ENCODE measurements at regions not wholly inside any gene's neighbourhood (a gene's known extent, or its start where the extent isn't known, plus 50 kb on each side); places are given as distances from the start of the nearest gene placed in this dataset.

- DNase-seq: no peak
Measured at GRCh38 chr5:61689153-61689846, 357.2 kb downstream of the ZSWIM6 start.

GRCh38 chr5:61697809-61698558 is 365.9 kb downstream of the ZSWIM6 start:
- no peak for DNase-seq

DNA sequence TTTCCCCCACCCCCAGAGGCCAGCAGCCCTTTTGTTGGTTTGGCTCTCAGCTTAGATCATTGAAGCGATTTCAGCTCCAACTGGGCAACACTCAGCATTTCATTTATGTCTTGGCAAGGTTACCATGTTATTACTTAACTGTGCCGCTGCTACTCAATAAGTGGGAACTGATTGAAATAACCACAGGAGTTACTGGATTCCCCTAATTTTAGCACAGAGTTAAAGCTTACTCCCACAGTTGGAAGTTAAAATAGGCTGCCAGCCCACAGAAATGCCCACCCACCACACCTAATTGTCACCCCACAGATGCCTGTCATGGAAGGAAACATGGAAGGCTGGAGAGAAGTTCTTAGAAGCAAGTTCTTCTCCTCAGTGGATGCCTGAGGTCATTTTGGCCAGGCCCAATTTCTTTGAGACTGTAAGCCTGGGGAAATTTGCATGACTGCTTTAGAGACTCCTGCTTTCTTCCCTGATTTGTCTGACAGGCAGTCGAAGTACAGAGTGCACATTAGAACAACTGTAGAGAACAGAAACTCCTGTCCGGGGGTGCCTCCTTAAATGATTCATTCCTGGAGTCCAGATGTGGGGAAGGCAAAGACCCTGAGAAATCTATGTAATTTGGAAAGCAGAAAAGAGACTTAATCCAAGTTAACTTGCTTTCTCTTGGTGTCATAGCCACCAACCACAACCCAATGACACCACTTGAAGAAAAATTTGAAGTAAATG is 370.0 kb downstream of the ZSWIM6 start:
- DNase-seq: no peak

DNA sequence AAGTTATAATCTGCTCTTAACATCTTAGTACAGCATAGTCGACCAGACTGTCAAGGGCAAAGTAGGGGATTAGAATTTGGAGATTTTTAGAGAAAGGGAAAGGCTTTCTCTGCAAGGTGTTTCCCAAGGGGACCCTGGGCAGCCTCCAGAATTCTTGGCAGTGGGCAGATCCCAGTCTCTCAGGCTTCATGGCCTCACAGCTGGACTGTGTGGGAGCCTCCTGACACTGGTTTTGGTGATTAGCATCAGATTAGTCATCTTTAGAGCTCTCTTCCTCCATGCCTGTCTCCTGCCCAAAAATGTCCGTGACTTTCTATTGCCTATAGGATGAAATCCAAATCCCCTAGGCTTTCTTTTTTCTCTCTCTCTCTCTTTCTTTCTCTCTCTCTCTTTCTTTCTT is 370.7 kb downstream of the ZSWIM6 start:
- no peak for DNase-seq

GRCh38 chr5:61704289-61704688 is 372.2 kb downstream of the ZSWIM6 start:
- no peak for DNase-seq

DNA sequence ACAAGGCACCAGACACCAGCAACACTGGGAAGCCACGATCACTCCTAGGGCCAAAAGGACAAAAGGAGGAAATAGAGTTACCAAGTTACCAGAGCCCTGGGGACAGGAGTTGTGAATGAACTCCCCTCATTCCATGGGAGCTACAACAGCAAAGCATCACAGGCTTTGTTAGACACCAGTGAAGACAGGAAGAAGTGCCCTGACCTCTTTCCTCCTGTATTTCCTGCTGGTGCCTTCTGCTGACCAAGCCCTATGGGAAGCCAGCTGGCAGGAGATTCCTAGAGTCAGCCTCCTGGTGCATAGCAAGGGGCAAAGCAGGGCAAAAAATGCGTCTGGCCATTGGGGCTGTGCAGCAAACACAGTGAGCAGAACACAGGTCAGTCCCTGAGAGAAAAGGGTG is 374.7 kb downstream of the ZSWIM6 start:
- no peak for DNase-seq

GRCh38 chr5:61719124-61719523 is 387.1 kb downstream of the ZSWIM6 start:
- no peak for DNase-seq

GRCh38 chr5:61720829-61721228 is 388.8 kb downstream of the ZSWIM6 start:
- DNase-seq: no peak

DNA sequence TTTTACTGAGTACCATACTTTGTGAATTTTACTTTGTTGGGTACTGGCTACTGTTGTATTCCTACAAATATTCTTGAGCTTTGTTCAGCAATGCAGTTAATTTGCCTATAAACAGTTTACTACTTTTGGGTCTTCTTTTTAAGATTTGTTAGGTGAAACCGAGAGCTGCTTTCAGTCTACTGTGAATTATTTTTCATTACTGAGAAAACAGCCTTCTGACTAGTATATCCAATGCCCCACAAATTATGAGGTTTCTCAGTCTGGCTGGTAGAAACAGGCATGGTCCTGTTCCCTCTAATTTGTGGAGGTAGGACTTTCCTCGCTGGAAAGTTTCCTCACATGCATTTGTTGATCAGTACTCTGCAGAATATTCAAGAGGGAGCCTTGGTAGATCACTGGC is 392.0 kb downstream of the ZSWIM6 start:
- DNase-seq: no peak

- no peak for DNase-seq
Measured at GRCh38 chr5:61728287-61728686, 396.2 kb downstream of the ZSWIM6 start.

DNA sequence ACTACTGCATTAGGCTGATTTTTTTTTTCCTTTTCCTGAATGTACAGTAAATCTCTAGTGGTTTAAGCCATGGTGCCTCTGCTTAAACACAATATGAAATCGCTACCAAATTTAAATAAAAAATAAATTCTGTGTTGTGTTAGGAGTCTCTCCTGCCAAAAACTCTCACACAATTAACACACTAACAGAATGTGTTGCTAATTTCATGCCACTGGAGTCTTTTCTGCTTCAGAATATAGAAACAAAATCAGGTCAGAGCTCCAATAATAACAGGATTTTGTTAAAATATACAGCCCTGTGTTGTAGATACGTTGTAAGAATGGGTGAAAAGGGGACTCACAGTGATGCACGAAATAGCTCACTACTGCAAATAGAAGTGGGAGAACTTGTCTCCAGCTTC is 398.8 kb downstream of the ZSWIM6 start:
- DNase-seq: no peak

- DNase-seq: no peak
Measured at GRCh38 chr5:61731267-61731945, 399.3 kb downstream of the ZSWIM6 start.

- no peak for DNase-seq
Measured at GRCh38 chr5:61731946-61732314, 399.9 kb downstream of the ZSWIM6 start.

GRCh38 chr5:61732369-61732768 is 400.3 kb downstream of the ZSWIM6 start:
- no peak for DNase-seq

DNA sequence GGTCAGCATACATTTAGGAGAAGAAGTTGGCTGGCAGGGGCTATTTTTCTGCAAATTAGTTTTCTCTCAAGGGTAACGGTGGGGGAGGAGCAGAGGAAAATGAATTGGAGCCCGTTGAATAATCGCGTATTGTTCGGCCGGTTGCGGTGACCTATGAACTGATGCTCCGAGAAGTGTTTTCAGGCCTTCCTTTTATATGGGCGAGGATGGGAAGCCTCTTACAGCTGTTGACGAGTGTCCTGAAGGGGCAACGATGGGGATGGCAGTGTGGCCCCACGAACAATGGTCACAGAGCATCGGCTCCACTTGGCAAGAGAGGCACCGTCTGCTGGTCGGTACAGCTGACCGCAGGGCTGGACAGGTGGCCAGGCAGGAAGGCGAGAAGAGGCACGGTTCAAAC is 400.7 kb downstream of the ZSWIM6 start:
- DNase-seq: no peak

GRCh38 chr5:61734001-61734400 is 401.9 kb downstream of the ZSWIM6 start:
- DNase-seq: no peak

DNA sequence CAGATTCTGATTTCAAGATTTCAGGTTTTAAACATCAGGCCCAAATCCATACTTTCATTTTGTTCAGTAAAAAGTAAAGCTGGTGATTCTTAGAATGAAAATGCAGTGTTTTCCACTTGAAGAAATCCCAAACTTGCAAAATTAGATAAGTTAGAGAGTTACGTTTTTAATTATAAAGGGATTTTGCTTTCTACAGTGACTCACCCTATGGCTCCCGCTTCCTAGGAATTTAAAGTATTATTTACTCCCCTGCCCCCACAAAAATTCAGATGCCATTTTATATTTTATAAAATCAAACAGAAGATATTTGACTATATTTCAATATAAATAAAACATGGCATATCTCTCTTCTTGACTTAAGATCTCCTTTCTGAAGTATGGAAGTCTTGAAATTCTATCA is 402.9 kb downstream of the ZSWIM6 start:
- no peak for DNase-seq

DNA sequence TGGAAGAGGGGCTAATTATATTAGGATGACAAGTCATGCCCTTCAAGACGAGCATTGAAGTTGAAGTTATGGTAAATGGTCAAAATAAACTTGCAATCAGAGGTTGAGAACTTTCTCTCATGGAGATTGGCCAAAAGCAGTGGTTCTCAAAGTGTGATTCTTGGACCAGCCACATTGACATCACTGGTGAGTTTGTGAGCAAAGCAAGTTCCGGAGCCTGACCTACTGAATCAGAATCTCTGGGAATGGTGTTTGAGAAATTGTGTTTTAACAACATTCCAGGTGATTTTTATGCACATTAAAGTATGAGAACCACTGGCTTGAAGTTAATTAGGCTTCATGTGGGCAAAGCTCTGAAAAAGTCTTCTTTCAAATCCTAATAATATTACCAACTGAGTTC is 403.5 kb downstream of the ZSWIM6 start:
- no peak for DNase-seq

GRCh38 chr5:61735995-61736394 is 403.9 kb downstream of the ZSWIM6 start:
- no peak for DNase-seq

- no peak for DNase-seq
Measured at GRCh38 chr5:61737301-61737963, 405.4 kb downstream of the ZSWIM6 start.

DNA sequence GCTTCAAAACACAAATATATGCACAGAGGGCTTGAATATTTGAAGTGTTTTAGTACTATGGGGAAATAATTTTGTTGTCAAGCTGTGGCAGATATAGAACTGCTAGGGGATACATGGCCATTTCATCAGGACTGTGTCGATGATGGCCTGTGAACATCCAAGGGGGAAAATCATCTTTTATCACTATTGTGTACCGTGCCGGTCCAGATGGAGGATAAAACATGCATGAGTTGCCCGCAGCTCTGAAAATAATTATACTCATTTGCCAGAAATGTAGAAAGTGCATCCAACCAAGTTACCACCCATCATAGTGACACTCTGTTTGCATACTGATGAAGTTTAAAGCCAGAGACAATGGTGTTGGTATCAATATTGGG is 405.9 kb downstream of the ZSWIM6 start:
- DNase-seq: no peak

DNA sequence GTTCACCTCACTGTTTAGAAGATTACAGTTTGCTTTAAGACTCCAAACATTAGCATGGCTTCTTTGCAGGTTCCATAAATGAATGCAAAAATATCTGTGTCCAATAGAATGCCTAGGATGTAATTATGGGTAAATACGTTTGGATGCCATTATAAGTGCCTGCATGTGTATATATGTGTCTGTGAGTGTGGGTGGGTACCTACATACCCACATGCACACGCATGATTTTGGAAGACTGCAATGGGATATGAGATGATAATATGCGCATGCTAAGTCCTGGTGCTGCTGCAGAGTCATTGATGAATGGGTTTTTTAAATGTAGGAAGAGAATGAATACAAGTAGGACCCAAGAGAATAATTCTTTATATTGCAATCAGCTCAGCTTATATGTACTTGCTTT is 406.4 kb downstream of the ZSWIM6 start:
- DNase-seq: no peak
